ENCODE measurements at regions not wholly inside any gene's neighbourhood (a gene's known extent, or its start where the extent isn't known, plus 50 kb on each side); places are given as distances from the start of the nearest gene placed in this dataset.
A peak's percentile ranks its signal among the peaks of the same experiment; 100 is the strongest.

GRCh38 chr11:19337779-19338178, 97.0 kb upstream of the E2F8 start:
- TF ChIP-seq JUND (IDR thresholded peaks at IDR 0.05; ENCODE audit: low read depth) = no peak
- in situ Hi-C loops (cut with HindIII; ENCODE audit: low pct_unique_long_range_greater_than_20kb, low sequenced_read_pairs) = no loop called here
- DNase-seq (ENCODE audit: low read depth in 1 of 2, low spot score in 1 of 2) = no peak

GRCh38 chr11:19336331-19336730, 95.6 kb upstream of the E2F8 start:
- DNase-seq (ENCODE audit: low read depth in 1 of 2, low spot score in 1 of 2) = no peak
- in situ Hi-C loops (cut with HindIII; ENCODE audit: low pct_unique_long_range_greater_than_20kb, low sequenced_read_pairs) = no loop called here
- no peak for TF ChIP-seq JUND (IDR thresholded peaks at IDR 0.05; ENCODE audit: low read depth)

GRCh38 chr11:19332476-19332875, 91.7 kb upstream of the E2F8 start:
- no peak for TF ChIP-seq JUND (IDR thresholded peaks at IDR 0.05; ENCODE audit: low read depth)
- DNase-seq (ENCODE audit: low read depth in 1 of 2, low spot score in 1 of 2) = no peak
- in situ Hi-C loops (cut with HindIII; ENCODE audit: low pct_unique_long_range_greater_than_20kb, low sequenced_read_pairs) = no loop called here

- no peak for TF ChIP-seq JUND (IDR thresholded peaks at IDR 0.05; ENCODE audit: low read depth)
- in situ Hi-C loops (cut with HindIII; ENCODE audit: low pct_unique_long_range_greater_than_20kb, low sequenced_read_pairs) = no loop called here
- no peak for DNase-seq (ENCODE audit: low read depth in 1 of 2, low spot score in 1 of 2)
These were observed 89.7 kb upstream of the E2F8 start for GRCh38 chr11:19330416-19330815.

- TF ChIP-seq JUND (IDR thresholded peaks at IDR 0.05; ENCODE audit: low read depth) = no peak
- in situ Hi-C loops (cut with HindIII; ENCODE audit: low pct_unique_long_range_greater_than_20kb, low sequenced_read_pairs) = no loop called here
- no peak for DNase-seq (ENCODE audit: low read depth in 1 of 2, low spot score in 1 of 2)
These were observed 89.2 kb upstream of the E2F8 start for GRCh38 chr11:19329970-19330369.

GRCh38 chr11:19328586-19329311, 88.0 kb upstream of the E2F8 start:
- no peak for DNase-seq (ENCODE audit: low read depth in 1 of 2, low spot score in 1 of 2)
- in situ Hi-C loops (cut with HindIII; ENCODE audit: low pct_unique_long_range_greater_than_20kb, low sequenced_read_pairs) = no loop called here
- no peak for TF ChIP-seq JUND (IDR thresholded peaks at IDR 0.05; ENCODE audit: low read depth)

GRCh38 chr11:19327280-19327679, 86.5 kb upstream of the E2F8 start:
- no peak for TF ChIP-seq JUND (IDR thresholded peaks at IDR 0.05; ENCODE audit: low read depth)
- DNase-seq (ENCODE audit: low read depth in 1 of 2, low spot score in 1 of 2) = no peak
- in situ Hi-C loops (cut with HindIII; ENCODE audit: low pct_unique_long_range_greater_than_20kb, low sequenced_read_pairs) = no loop called here

- in situ Hi-C loops (cut with HindIII; ENCODE audit: low pct_unique_long_range_greater_than_20kb, low sequenced_read_pairs) = no loop called here
- peak in 1 of 2 experiments; percentile 33 for DNase-seq (ENCODE audit: low read depth in 1 of 2, low spot score in 1 of 2)
These were observed 85.8 kb upstream of the E2F8 start for GRCh38 chr11:19326499-19326898.

GRCh38 chr11:19323502-19323901, 82.8 kb upstream of the E2F8 start:
- in situ Hi-C loops (cut with HindIII; ENCODE audit: low pct_unique_long_range_greater_than_20kb, low sequenced_read_pairs) = no loop called here

More at GRCh38 chr11:19326499-19326898, 85.8 kb upstream of the E2F8 start:
- TF ChIP-seq JUND (IDR thresholded peaks at IDR 0.05; ENCODE audit: low read depth) = no peak

GRCh38 chr11:19321351-19321750, 80.6 kb upstream of the E2F8 start:
- DNase-seq (ENCODE audit: low read depth in 1 of 2, low spot score in 1 of 2) = no peak
- in situ Hi-C loops (cut with HindIII; ENCODE audit: low pct_unique_long_range_greater_than_20kb, low sequenced_read_pairs) = no loop called here
- TF ChIP-seq JUND (IDR thresholded peaks at IDR 0.05; ENCODE audit: low read depth) = no peak

More at GRCh38 chr11:19323502-19323901, 82.8 kb upstream of the E2F8 start:
- no peak for DNase-seq (ENCODE audit: low read depth in 1 of 2, low spot score in 1 of 2)
- no peak for TF ChIP-seq JUND (IDR thresholded peaks at IDR 0.05; ENCODE audit: low read depth)

GRCh38 chr11:19320827-19321226, 80.1 kb upstream of the E2F8 start:
- DNase-seq (ENCODE audit: low read depth in 1 of 2, low spot score in 1 of 2) = no peak
- in situ Hi-C loops (cut with HindIII; ENCODE audit: low pct_unique_long_range_greater_than_20kb, low sequenced_read_pairs) = no loop called here
- no peak for TF ChIP-seq JUND (IDR thresholded peaks at IDR 0.05; ENCODE audit: low read depth)

- DNase-seq (ENCODE audit: low read depth in 1 of 2, low spot score in 1 of 2) = no peak
- in situ Hi-C loops (cut with HindIII; ENCODE audit: low pct_unique_long_range_greater_than_20kb, low sequenced_read_pairs) = no loop called here
These were observed 75.7 kb upstream of the E2F8 start for GRCh38 chr11:19316434-19316833.

GRCh38 chr11:19315511-19315910, 74.8 kb upstream of the E2F8 start:
- TF ChIP-seq JUND (IDR thresholded peaks at IDR 0.05; ENCODE audit: low read depth) = no peak
- no peak for DNase-seq (ENCODE audit: low read depth in 1 of 2, low spot score in 1 of 2)
- in situ Hi-C loops (cut with HindIII; ENCODE audit: low pct_unique_long_range_greater_than_20kb, low sequenced_read_pairs) = no loop called here

More at GRCh38 chr11:19316434-19316833, 75.7 kb upstream of the E2F8 start:
- TF ChIP-seq JUND (IDR thresholded peaks at IDR 0.05; ENCODE audit: low read depth) = no peak

GRCh38 chr11:19313140-19313539, 72.4 kb upstream of the E2F8 start:
- in situ Hi-C loops (cut with HindIII; ENCODE audit: low pct_unique_long_range_greater_than_20kb, low sequenced_read_pairs) = no loop called here
- TF ChIP-seq JUND (IDR thresholded peaks at IDR 0.05; ENCODE audit: low read depth) = no peak
- DNase-seq (ENCODE audit: low read depth in 1 of 2, low spot score in 1 of 2) = no peak

All from T47D (cell line).